ENCODE measurements at regions not wholly inside any gene's neighbourhood (a gene's known extent, or its start where the extent isn't known, plus 50 kb on each side); places are given as distances from the start of the nearest gene placed in this dataset.
A peak's percentile ranks its signal among the peaks of the same experiment; 100 is the strongest.
"Not testable (repeated sequence)": the region's sequence is repeated elsewhere in the genome, so short reads cannot be mapped to it uniquely, and the experiment has no call there.

- ATAC-seq (peak in 1 of 2 donors; percentile 80), DNase-seq (ENCODE audit: low spot score in 2 of 2) (no peak)
- H3K36me3 Mint-ChIP-seq = no peaks in the 10 kb centered on the region
- H3K9me3 Mint-ChIP-seq = no peaks in the 10 kb centered on the region
- H3K27ac Mint-ChIP-seq = peak overlapping the region in 1 of 2 donors; percentile 28
These were observed 89.0 kb upstream of the SMURF2 start for GRCh38 chr17:64750891-64751677.

- Mint-ChIP-seq H3K36me3 (no peaks in the 10 kb centered on the region), H3K9me3 (no peaks in the 10 kb centered on the region), H3K27ac (peak overlapping the region in 1 of 2 donors; percentile 28)
- ATAC-seq = no peak
- no peak for DNase-seq (ENCODE audit: low spot score in 2 of 2)
These were observed 88.4 kb upstream of the SMURF2 start for GRCh38 chr17:64750478-64750877.

- no peaks in the 10 kb centered on the region for H3K9me3 Mint-ChIP-seq
- no peaks in the 10 kb centered on the region for H3K36me3 Mint-ChIP-seq
- DNase-seq (ENCODE audit: low spot score in 2 of 2) (no peak), ATAC-seq (no peak)
- no peak overlapping the region for H3K27ac Mint-ChIP-seq
These were observed 87.2 kb upstream of the SMURF2 start for GRCh38 chr17:64749306-64749705.

- no peaks in the 10 kb centered on the region for H3K36me3 Mint-ChIP-seq
- no peaks in the 10 kb centered on the region for H3K9me3 Mint-ChIP-seq
- ATAC-seq = no peak
- no peak for DNase-seq (ENCODE audit: low spot score in 2 of 2)
- peak overlapping the region in 1 of 2 donors; percentile 47 for H3K27ac Mint-ChIP-seq
These were observed 85.9 kb upstream of the SMURF2 start for GRCh38 chr17:64747938-64748540.

GRCh38 chr17:64742326-64742725 is 80.2 kb upstream of the SMURF2 start:
- no peak for DNase-seq (ENCODE audit: low spot score in 2 of 2)
- Mint-ChIP-seq H3K9me3 (no peaks in the 10 kb centered on the region), H3K27ac (no peak overlapping the region), H3K36me3 (no peaks in the 10 kb centered on the region)
- ATAC-seq = no peak

- not testable (repeated sequence) for H3K9me3 Mint-ChIP-seq; H3K27ac Mint-ChIP-seq; DNase-seq (ENCODE audit: low spot score in 2 of 2); H3K36me3 Mint-ChIP-seq; ATAC-seq
These were observed 79.8 kb upstream of the SMURF2 start for GRCh38 chr17:64741916-64742315.

- H3K36me3 Mint-ChIP-seq = no peaks in the 10 kb centered on the region
- DNase-seq (ENCODE audit: low spot score in 2 of 2) (no peak), ATAC-seq (no peak)
- no peaks in the 10 kb centered on the region for H3K9me3 Mint-ChIP-seq
- no peak overlapping the region for H3K27ac Mint-ChIP-seq
These were observed 79.0 kb upstream of the SMURF2 start for GRCh38 chr17:64741038-64741641.

- ATAC-seq (peak in 1 of 2 donors; percentile 36), DNase-seq (ENCODE audit: low spot score in 2 of 2) (no peak)
- Mint-ChIP-seq H3K9me3 (no peaks in the 10 kb centered on the region), H3K36me3 (no peaks in the 10 kb centered on the region), H3K27ac (no peak overlapping the region)
These were observed 77.4 kb upstream of the SMURF2 start for GRCh38 chr17:64739316-64740058.

GRCh38 chr17:64736804-64737492 is 74.8 kb upstream of the SMURF2 start:
- Mint-ChIP-seq H3K36me3 (no peaks in the 10 kb centered on the region), H3K9me3 (no peaks in the 10 kb centered on the region), H3K27ac (no peak overlapping the region)
- peak; percentile 73 to 83 for ATAC-seq
- peak in 1 of 2 donors; percentile 44 for DNase-seq (ENCODE audit: low spot score in 2 of 2)

GRCh38 chr17:64732336-64733006 is 70.4 kb upstream of the SMURF2 start:
- Mint-ChIP-seq H3K9me3 (no peaks in the 10 kb centered on the region), H3K36me3 (no peaks in the 10 kb centered on the region), H3K27ac (no peak overlapping the region)
- ATAC-seq (no peak), DNase-seq (ENCODE audit: low spot score in 2 of 2) (no peak)

- not testable (repeated sequence) for DNase-seq (ENCODE audit: low spot score in 2 of 2); H3K9me3 Mint-ChIP-seq; H3K36me3 Mint-ChIP-seq; H3K27ac Mint-ChIP-seq; ATAC-seq
These were observed 67.9 kb upstream of the SMURF2 start for GRCh38 chr17:64730023-64730422.

- DNase-seq (ENCODE audit: low spot score in 2 of 2) = no peak
- Mint-ChIP-seq H3K9me3 (no peaks in the 10 kb centered on the region), H3K36me3 (no peaks in the 10 kb centered on the region), H3K27ac (no peak overlapping the region)
- no peak for ATAC-seq
These were observed 67.1 kb upstream of the SMURF2 start for GRCh38 chr17:64729201-64729600.

GRCh38 chr17:64728041-64728695 is 66.1 kb upstream of the SMURF2 start:
- no peaks in the 10 kb centered on the region for H3K9me3 Mint-ChIP-seq
- no peaks in the 10 kb centered on the region for H3K36me3 Mint-ChIP-seq
- H3K27ac Mint-ChIP-seq = no peak overlapping the region
- DNase-seq (ENCODE audit: low spot score in 2 of 2) (no peak), ATAC-seq (no peak)

GRCh38 chr17:64726025-64726424 is 63.9 kb upstream of the SMURF2 start:
- not testable (repeated sequence) for ATAC-seq; H3K9me3 Mint-ChIP-seq; H3K36me3 Mint-ChIP-seq; DNase-seq (ENCODE audit: low spot score in 2 of 2); H3K27ac Mint-ChIP-seq

- not testable (repeated sequence) for H3K36me3 Mint-ChIP-seq, ATAC-seq, H3K27ac Mint-ChIP-seq
These were observed 62.1 kb upstream of the SMURF2 start for GRCh38 chr17:64724246-64724645.

GRCh38 chr17:64723781-64724180 is 61.7 kb upstream of the SMURF2 start:
- Mint-ChIP-seq H3K9me3 (no peaks in the 10 kb centered on the region), H3K27ac (no peak overlapping the region), H3K36me3 (no peaks in the 10 kb centered on the region)
- ATAC-seq = no peak
- DNase-seq (ENCODE audit: low spot score in 2 of 2) = no peak

More at GRCh38 chr17:64724246-64724645, 62.1 kb upstream of the SMURF2 start:
- not testable (repeated sequence) for H3K9me3 Mint-ChIP-seq; DNase-seq (ENCODE audit: low spot score in 2 of 2)
